WTC11 (cell line): ENCODE measurements at regions not wholly inside any gene's neighbourhood (a gene's known extent, or its start where the extent isn't known, plus 50 kb on each side); places are given as distances from the start of the nearest gene placed in this dataset.

Experiments
- ATAC-seq: fragments of 200-7000 bp; cut with Tn5 transposase; 2 replicates; pipeline ENCODE4 v1.10.0; 2021; ENCODE audit warnings: mild to moderate bottlenecking, moderate library complexity
- CTCF ChIA-PET: fragments of 300-600 bp; sonication (Branson Sonifier 250); formaldehyde crosslinking; loops from one replicate; lab custom pipeline; 2021; ENCODE audit warnings: antibody characterized with exemption; lab: Charles Lee
- POLR2A ChIA-PET: fragments of 350-600 bp; sonication (Branson Sonifier 250); formaldehyde crosslinking; loops from one replicate; lab custom pipeline; 2021; ENCODE audit warnings: antibody characterized with exemption; lab: Charles Lee
- DNase-seq: peaks from one replicate; pipeline ENCODE4 v3.0.0; 2021; ENCODE audit warnings: low spot score
- H3K27ac Mint-ChIP-seq: 2 replicates; pipeline ENCODE4 v1.8.0; 2021; ENCODE audit warnings: mixed read lengths
- H3K27me3 Mint-ChIP-seq: 2 replicates; pipeline ENCODE4 v1.8.0; 2021; ENCODE audit warnings: low read depth, mild to moderate bottlenecking, moderate library complexity, mixed read lengths
- H3K36me3 Mint-ChIP-seq: 2 replicates; pipeline ENCODE4 v1.8.0; 2021; ENCODE audit warnings: mixed read lengths
- H3K4me1 Mint-ChIP-seq: 2 replicates; pipeline ENCODE4 v1.8.0; 2022; ENCODE audit warnings: mixed read lengths
- H3K4me3 Mint-ChIP-seq: 2 replicates; pipeline ENCODE4 v1.8.0; 2021; ENCODE audit warnings: mild to moderate bottlenecking, moderate library complexity, mixed read lengths
- H3K9me3 Mint-ChIP-seq: 2 replicates; pipeline ENCODE4 v1.8.0; 2021; ENCODE audit warnings: mixed read lengths
- ELF4 ChIP-seq: sonication (generic); formaldehyde crosslinking; IDR thresholded peaks from 2 replicates; pipeline ENCODE4 v1.8.1; 2022; ENCODE audit warnings: low read depth, mild to moderate bottlenecking, moderate library complexity, missing genetic modification reagents
- ESRRA ChIP-seq: sonication (generic); formaldehyde crosslinking; IDR thresholded peaks from 2 replicates; pipeline ENCODE4 v1.8.1; 2022; ENCODE audit warnings: mild to moderate bottlenecking, missing genetic modification reagents, borderline replicate concordance
- JAZF1 ChIP-seq: fragments of 250-450 bp; sonication (Bioruptor Pico); IDR thresholded peaks from 2 replicates; pipeline ENCODE4 v1.9.0; 2021; ENCODE audit warnings: moderate library complexity, mild to moderate bottlenecking, inconsistent platforms
- JUN ChIP-seq: sonication (generic); formaldehyde crosslinking; IDR thresholded peaks from 2 replicates; pipeline ENCODE4 v1.8.0; 2023; ENCODE audit warnings: mild to moderate bottlenecking, missing genetic modification reagents
- KAT7 ChIP-seq: sonication (generic); formaldehyde crosslinking; IDR thresholded peaks from 2 replicates; pipeline ENCODE4 v1.8.1; 2023; ENCODE audit warnings: missing genetic modification reagents, mild to moderate bottlenecking, borderline replicate concordance
- MYBL2 ChIP-seq: sonication (generic); formaldehyde crosslinking; IDR thresholded peaks from 2 replicates; pipeline ENCODE4 v1.8.1; 2023; ENCODE audit warnings: mild to moderate bottlenecking, moderate library complexity, missing genetic modification reagents
- NFE2L1 ChIP-seq: sonication (generic); formaldehyde crosslinking; IDR thresholded peaks from 2 replicates; pipeline ENCODE4 v1.8.1; 2023; ENCODE audit warnings: missing genetic modification reagents
- OVOL2 ChIP-seq: fragments of 250-450 bp; sonication (Bioruptor Pico); IDR thresholded peaks from 2 replicates; pipeline ENCODE4 v1.9.0; 2021; ENCODE audit warnings: mild to moderate bottlenecking, borderline replicate concordance
- SMAD3 ChIP-seq: sonication (generic); formaldehyde crosslinking; IDR thresholded peaks from 2 replicates; pipeline ENCODE4 v1.8.0; 2022; ENCODE audit warnings: missing genetic modification reagents, mild to moderate bottlenecking, borderline replicate concordance
- ZNF138 ChIP-seq: sonication (generic); formaldehyde crosslinking; conservative IDR thresholded peaks from 2 replicates; pipeline ENCODE4 v1.8.1; 2022; ENCODE audit warnings: mild to moderate bottlenecking, moderate library complexity, missing genetic modification reagents
- ZNF263 ChIP-seq: sonication (generic); formaldehyde crosslinking; IDR thresholded peaks from 2 replicates; pipeline ENCODE4 v1.8.1; 2022; ENCODE audit warnings: low read depth, mild to moderate bottlenecking, moderate library complexity, missing genetic modification reagents
- ZNF416 ChIP-seq: fragments of 250-450 bp; sonication (Bioruptor Pico); IDR thresholded peaks from 2 replicates; pipeline ENCODE4 v1.9.0; 2021; ENCODE audit warnings: mild to moderate bottlenecking, inconsistent platforms
- ZNF671 ChIP-seq: fragments of 250-450 bp; sonication (Bioruptor Pico); IDR thresholded peaks from 2 replicates; pipeline ENCODE4 v1.8.0; 2021; ENCODE audit warnings: mild to moderate bottlenecking
- TF ChIP-seq, protein P1 (sequence below): sonication (generic); formaldehyde crosslinking; IDR thresholded peaks from 2 replicates; pipeline ENCODE4 v1.8.1; 2022; ENCODE audit warnings: missing genetic modification reagents, borderline replicate concordance
- TF ChIP-seq, protein P2 (sequence below): sonication (generic); formaldehyde crosslinking; conservative IDR thresholded peaks from 2 replicates; pipeline ENCODE4 v1.8.1; 2023; ENCODE audit warnings: mild to moderate bottlenecking, low read depth, missing genetic modification reagents, moderate library complexity
- TF ChIP-seq, protein P3 (sequence below): sonication (generic); formaldehyde crosslinking; IDR thresholded peaks from 2 replicates; pipeline ENCODE4 v1.8.1; 2022; ENCODE audit warnings: mild to moderate bottlenecking, missing genetic modification reagents, moderate library complexity, borderline replicate concordance
- TF ChIP-seq, protein P4 (sequence below): fragments of 250-450 bp; sonication (Bioruptor Pico); IDR thresholded peaks from 2 replicates; pipeline ENCODE4 v1.8.0; 2021; ENCODE audit warnings: mild to moderate bottlenecking
- TF ChIP-seq, protein P5 (sequence below): sonication (generic); formaldehyde crosslinking; IDR thresholded peaks from 2 replicates; pipeline ENCODE4 v1.8.1; 2023; ENCODE audit warnings: mild to moderate bottlenecking, missing genetic modification reagents
- TF ChIP-seq, protein P6 (sequence below): sonication (generic); formaldehyde crosslinking; IDR thresholded peaks from 2 replicates; pipeline ENCODE4 v1.8.0; 2022; ENCODE audit warnings: mild to moderate bottlenecking, missing genetic modification reagents
- TF ChIP-seq, protein P7 (sequence below): sonication (generic); formaldehyde crosslinking; IDR thresholded peaks from 2 replicates; pipeline ENCODE4 v1.8.0; 2022; ENCODE audit warnings: mild to moderate bottlenecking, missing genetic modification reagents
- TF ChIP-seq, protein P8 (sequence below): sonication (generic); formaldehyde crosslinking; conservative IDR thresholded peaks from 2 replicates; pipeline ENCODE4 v1.8.1; 2022; ENCODE audit warnings: mild to moderate bottlenecking, missing genetic modification reagents
- TF ChIP-seq, protein P9 (sequence below): sonication (generic); formaldehyde crosslinking; IDR thresholded peaks from 2 replicates; pipeline ENCODE4 v1.8.1; 2022; ENCODE audit warnings: low read depth, mild to moderate bottlenecking, moderate library complexity, missing genetic modification reagents, borderline replicate concordance
- TF ChIP-seq, protein P10 (sequence below): sonication (generic); formaldehyde crosslinking; IDR thresholded peaks from 2 replicates; pipeline ENCODE4 v1.8.0; 2022; ENCODE audit warnings: mild to moderate bottlenecking, missing genetic modification reagents

DNA sequence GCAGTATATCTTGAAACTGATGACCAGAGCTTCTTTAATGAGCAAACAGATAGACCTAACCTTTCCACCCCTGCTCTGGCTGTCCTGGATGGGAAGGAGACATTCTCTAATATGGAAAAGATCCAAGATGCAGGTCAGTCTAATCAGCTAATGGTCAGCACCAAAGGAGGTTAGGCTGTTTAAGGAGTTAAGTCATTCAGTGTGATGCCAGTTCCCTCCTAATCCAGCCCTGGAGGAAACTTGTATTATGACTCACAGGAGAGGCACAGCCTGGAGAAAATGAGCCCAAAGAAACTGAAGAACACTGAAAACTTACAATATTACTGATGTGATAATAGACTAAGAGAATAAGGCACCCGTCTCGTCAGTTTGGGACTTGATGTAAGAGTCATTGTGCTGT, 323.0 kb downstream of the HNRNPD start:
- H3K36me3 Mint-ChIP-seq = peaks cover 3% of the 10 kb centered on the region; the same call in 1 of the 2 replicates
- peaks cover 10% of the 10 kb centered on the region for H3K9me3 Mint-ChIP-seq
- peaks cover 5% of the 10 kb centered on the region; the same call in 1 of the 2 replicates for H3K4me1 Mint-ChIP-seq
- DNase-seq = no peak
- ChIA-PET CTCF (no interaction called here), POLR2A (no interaction called here)
- H3K27me3 Mint-ChIP-seq = peaks cover 2% of the 10 kb centered on the region
- H3K27ac Mint-ChIP-seq = no peak overlapping the region
- TF ChIP-seq, protein P1, sequence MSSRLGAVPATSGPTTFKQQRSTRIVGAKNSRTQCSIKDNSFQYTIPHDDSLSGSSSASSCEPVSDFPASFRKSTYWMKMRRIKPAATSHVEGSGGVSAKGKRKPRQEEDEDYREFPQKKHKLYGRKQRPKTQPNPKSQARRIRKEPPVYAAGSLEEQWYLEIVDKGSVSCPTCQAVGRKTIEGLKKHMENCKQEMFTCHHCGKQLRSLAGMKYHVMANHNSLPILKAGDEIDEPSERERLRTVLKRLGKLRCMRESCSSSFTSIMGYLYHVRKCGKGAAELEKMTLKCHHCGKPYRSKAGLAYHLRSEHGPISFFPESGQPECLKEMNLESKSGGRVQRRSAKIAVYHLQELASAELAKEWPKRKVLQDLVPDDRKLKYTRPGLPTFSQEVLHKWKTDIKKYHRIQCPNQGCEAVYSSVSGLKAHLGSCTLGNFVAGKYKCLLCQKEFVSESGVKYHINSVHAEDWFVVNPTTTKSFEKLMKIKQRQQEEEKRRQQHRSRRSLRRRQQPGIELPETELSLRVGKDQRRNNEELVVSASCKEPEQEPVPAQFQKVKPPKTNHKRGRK = no peak
- TF ChIP-seq, protein P2, sequence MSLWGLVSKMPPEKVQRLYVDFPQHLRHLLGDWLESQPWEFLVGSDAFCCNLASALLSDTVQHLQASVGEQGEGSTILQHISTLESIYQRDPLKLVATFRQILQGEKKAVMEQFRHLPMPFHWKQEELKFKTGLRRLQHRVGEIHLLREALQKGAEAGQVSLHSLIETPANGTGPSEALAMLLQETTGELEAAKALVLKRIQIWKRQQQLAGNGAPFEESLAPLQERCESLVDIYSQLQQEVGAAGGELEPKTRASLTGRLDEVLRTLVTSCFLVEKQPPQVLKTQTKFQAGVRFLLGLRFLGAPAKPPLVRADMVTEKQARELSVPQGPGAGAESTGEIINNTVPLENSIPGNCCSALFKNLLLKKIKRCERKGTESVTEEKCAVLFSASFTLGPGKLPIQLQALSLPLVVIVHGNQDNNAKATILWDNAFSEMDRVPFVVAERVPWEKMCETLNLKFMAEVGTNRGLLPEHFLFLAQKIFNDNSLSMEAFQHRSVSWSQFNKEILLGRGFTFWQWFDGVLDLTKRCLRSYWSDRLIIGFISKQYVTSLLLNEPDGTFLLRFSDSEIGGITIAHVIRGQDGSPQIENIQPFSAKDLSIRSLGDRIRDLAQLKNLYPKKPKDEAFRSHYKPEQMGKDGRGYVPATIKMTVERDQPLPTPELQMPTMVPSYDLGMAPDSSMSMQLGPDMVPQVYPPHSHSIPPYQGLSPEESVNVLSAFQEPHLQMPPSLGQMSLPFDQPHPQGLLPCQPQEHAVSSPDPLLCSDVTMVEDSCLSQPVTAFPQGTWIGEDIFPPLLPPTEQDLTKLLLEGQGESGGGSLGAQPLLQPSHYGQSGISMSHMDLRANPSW (CRISPR knock-in tag) = no peak
- TF ChIP-seq ESRRA (CRISPR knock-in tag) (no peak), OVOL2 (CRISPR knock-in tag) (no peak), ZNF671 (CRISPR knock-in tag) (no peak), ZNF416 (no peak), KAT7 (CRISPR knock-in tag) (no peak)
- TF ChIP-seq, protein P3, sequence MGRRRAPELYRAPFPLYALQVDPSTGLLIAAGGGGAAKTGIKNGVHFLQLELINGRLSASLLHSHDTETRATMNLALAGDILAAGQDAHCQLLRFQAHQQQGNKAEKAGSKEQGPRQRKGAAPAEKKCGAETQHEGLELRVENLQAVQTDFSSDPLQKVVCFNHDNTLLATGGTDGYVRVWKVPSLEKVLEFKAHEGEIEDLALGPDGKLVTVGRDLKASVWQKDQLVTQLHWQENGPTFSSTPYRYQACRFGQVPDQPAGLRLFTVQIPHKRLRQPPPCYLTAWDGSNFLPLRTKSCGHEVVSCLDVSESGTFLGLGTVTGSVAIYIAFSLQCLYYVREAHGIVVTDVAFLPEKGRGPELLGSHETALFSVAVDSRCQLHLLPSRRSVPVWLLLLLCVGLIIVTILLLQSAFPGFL (CRISPR knock-in tag) = no peak
- TF ChIP-seq, protein P4, sequence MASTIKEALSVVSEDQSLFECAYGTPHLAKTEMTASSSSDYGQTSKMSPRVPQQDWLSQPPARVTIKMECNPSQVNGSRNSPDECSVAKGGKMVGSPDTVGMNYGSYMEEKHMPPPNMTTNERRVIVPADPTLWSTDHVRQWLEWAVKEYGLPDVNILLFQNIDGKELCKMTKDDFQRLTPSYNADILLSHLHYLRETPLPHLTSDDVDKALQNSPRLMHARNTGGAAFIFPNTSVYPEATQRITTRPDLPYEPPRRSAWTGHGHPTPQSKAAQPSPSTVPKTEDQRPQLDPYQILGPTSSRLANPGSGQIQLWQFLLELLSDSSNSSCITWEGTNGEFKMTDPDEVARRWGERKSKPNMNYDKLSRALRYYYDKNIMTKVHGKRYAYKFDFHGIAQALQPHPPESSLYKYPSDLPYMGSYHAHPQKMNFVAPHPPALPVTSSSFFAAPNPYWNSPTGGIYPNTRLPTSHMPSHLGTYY (CRISPR knock-in tag) = no peak
- TF ChIP-seq, protein P5, sequence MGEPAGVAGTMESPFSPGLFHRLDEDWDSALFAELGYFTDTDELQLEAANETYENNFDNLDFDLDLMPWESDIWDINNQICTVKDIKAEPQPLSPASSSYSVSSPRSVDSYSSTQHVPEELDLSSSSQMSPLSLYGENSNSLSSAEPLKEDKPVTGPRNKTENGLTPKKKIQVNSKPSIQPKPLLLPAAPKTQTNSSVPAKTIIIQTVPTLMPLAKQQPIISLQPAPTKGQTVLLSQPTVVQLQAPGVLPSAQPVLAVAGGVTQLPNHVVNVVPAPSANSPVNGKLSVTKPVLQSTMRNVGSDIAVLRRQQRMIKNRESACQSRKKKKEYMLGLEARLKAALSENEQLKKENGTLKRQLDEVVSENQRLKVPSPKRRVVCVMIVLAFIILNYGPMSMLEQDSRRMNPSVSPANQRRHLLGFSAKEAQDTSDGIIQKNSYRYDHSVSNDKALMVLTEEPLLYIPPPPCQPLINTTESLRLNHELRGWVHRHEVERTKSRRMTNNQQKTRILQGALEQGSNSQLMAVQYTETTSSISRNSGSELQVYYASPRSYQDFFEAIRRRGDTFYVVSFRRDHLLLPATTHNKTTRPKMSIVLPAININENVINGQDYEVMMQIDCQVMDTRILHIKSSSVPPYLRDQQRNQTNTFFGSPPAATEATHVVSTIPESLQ (CRISPR knock-in tag) = no peak
- TF ChIP-seq, all 79 proteins: peak for 0
- H3K4me3 Mint-ChIP-seq = no peak overlapping the region
- no peak for ATAC-seq

DNA sequence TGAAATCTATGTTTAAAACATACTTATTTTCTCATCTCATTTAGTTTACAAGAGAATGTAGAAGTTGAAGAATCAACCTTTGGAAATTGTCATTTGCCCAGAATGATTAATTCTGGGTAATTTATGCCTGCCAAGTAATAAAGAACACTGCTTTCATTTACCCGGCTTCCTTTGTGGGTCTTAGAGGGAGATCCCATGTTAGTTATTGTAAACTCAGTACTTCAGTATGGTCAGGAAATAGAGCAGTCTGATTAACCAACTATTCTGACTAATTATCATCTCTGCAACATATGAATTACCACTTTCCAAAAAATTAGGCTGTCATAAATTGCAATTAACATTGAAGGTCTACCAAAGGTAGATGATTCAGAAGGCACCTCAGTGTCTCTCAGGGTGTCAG, 324.5 kb downstream of the HNRNPD start:
- ChIA-PET POLR2A (interaction anchor here (1.2 kb wide), 1 partner anchor 10 kb away, joined by 3 read pairs; no protein-coding TSS in a partner anchor), CTCF (no interaction called here)
- Mint-ChIP-seq H3K4me3 (no peak overlapping the region), H3K4me1 (peaks cover 10% of the 10 kb centered on the region; the same call in 1 of the 2 replicates), H3K9me3 (no peaks in the 10 kb centered on the region), H3K36me3 (no peaks in the 10 kb centered on the region), H3K27ac (no peak overlapping the region), H3K27me3 (peaks cover 10% of the 10 kb centered on the region)
- DNase-seq (no peak), ATAC-seq (no peak)
- TF ChIP-seq, protein P6, sequence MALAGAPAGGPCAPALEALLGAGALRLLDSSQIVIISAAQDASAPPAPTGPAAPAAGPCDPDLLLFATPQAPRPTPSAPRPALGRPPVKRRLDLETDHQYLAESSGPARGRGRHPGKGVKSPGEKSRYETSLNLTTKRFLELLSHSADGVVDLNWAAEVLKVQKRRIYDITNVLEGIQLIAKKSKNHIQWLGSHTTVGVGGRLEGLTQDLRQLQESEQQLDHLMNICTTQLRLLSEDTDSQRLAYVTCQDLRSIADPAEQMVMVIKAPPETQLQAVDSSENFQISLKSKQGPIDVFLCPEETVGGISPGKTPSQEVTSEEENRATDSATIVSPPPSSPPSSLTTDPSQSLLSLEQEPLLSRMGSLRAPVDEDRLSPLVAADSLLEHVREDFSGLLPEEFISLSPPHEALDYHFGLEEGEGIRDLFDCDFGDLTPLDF (CRISPR knock-in tag) = no peak
- TF ChIP-seq, protein P7, sequence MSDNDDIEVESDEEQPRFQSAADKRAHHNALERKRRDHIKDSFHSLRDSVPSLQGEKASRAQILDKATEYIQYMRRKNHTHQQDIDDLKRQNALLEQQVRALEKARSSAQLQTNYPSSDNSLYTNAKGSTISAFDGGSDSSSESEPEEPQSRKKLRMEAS = no peak
- TF ChIP-seq NFE2L1 (CRISPR knock-in tag) (no peak), ESRRA (CRISPR knock-in tag) (no peak), ELF4 (CRISPR knock-in tag) (no peak), SMAD3 (CRISPR knock-in tag) (no peak), JAZF1 (no peak), MYBL2 (CRISPR knock-in tag) (no peak), ZNF138 (CRISPR knock-in tag) (no peak), ZNF263 (CRISPR knock-in tag) (no peak), JUN (CRISPR knock-in tag) (no peak)
- TF ChIP-seq, protein P8, sequence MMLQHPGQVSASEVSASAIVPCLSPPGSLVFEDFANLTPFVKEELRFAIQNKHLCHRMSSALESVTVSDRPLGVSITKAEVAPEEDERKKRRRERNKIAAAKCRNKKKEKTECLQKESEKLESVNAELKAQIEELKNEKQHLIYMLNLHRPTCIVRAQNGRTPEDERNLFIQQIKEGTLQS (CRISPR knock-in tag) = no peak
- TF ChIP-seq, protein P9, sequence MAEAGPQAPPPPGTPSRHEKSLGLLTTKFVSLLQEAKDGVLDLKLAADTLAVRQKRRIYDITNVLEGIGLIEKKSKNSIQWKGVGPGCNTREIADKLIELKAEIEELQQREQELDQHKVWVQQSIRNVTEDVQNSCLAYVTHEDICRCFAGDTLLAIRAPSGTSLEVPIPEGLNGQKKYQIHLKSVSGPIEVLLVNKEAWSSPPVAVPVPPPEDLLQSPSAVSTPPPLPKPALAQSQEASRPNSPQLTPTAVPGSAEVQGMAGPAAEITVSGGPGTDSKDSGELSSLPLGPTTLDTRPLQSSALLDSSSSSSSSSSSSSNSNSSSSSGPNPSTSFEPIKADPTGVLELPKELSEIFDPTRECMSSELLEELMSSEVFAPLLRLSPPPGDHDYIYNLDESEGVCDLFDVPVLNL (CRISPR knock-in tag) = no peak
- TF ChIP-seq, protein P10, sequence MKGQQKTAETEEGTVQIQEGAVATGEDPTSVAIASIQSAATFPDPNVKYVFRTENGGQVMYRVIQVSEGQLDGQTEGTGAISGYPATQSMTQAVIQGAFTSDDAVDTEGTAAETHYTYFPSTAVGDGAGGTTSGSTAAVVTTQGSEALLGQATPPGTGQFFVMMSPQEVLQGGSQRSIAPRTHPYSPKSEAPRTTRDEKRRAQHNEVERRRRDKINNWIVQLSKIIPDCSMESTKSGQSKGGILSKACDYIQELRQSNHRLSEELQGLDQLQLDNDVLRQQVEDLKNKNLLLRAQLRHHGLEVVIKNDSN (CRISPR knock-in tag) = no peak
